NCI-H345 (cell line): ENCODE measurements at regions not wholly inside any gene's neighbourhood (a gene's known extent, or its start where the extent isn't known, plus 50 kb on each side); places are given as distances from the start of the nearest gene placed in this dataset.

Source experiments
- DNase-seq: peaks from one replicate; lab custom pipeline; 2025; lab: John Stamatoyannopoulos, UW

DNA sequence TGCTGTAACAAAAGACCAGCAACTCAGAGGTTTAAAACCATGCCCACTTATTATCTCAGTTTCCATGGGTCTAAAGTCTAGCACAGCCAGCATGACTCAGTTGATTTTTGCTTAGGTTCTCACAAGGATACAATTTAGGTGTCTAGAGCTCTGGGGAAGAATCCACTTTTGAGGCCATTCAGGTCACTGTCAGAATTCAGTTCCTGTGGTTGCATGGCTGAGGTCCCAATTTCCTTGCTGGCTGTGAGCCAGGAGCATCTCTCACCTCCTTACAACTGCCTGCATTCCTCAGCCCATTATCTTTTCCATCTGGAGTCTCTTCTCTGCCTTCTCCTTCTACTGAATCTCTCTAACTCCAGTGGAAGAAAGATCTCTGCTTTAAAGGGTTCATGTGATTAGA lies 240.5 kb upstream of the CFAP20DC start:
- DNase-seq: no peak

DNA sequence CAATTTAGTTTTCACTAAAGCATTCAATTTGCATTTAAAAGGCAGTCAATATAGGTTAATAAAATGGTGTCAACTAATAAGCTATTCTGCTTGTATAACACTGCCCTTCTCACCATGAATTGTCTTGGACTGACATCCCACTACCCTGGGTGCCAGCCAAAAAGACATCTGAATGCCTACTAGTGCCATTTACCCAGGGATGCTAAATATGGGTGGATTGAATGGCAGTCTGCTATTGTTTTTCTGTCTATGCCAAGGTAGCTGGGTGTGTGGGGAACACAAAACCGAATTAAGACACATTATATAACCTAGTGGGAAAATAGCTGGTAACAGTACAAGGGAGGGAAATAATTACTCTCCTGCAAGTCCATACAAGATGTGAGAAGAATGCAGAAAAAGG lies 240.0 kb upstream of the CFAP20DC start:
- DNase-seq: no peak

DNA sequence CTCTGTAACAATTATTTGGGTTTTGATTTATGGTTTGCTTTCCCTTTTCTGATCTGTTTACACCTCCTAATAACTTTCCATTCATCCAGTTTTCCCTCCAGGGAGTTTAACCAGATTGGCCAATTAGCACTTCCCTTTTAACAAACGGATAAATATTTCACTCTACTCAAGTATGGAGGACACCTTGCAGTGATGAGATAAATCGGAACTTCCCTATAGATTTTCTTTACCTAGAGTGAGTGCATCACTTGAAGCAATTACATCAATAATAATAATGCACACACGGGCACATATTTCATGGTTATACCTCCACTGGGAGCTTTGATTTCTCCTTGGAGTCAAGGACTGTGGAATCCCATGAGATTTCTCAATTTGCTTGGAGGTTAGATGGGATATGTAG lies 239.1 kb upstream of the CFAP20DC start:
- DNase-seq: no peak

DNA sequence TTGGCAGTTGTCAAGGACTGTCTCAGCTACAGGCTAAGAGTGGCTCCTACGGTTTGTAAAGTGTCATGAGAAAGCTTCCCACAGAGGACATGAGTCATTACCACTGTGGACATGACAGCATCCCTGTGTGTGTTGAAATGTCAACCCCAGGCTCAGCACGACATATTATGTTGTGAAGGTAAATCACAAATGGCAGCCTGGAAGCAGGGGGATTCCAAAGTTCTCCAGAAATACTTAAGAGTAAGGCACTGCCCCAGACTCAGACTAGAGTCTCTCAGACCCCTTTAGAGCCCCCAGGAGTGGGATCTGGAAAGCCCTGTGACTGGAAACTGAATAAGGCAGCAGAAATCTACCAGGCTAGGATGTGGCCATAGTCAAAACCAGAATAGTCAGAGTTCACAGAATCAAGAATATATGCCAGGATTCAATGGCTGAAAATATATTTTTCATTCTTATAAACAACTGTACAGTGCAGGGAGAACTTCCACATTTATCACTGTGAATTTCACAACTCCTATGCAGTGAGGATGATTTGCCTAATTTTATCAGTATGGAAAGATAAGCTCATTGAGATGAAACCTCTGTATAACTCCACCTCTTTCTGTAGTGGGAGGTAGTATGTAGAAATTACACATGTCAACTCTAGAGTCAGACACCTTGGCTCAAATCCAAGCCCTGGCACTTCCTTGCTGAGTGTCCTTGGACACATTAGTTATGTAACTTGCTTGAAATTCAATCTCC lies 237.1 kb upstream of the CFAP20DC start:
- peak; percentile 4 for DNase-seq

DNA sequence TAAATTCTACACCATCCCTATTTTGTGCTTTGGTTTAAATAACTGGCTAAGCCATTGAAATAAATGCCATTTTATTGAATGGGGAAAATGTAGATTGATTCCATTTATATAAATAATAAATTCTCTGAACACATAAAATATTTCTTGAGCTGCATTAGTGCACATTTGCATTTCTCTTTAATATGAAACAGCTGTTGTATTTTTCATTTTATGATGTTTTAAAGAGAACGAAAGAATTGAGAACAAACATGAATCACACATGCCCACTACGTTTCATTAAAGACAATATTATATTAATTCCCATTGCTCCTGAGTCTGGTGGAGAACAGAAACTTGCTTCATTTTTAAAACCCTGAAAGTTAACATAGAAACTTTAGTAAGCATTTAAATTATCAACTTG lies 235.7 kb upstream of the CFAP20DC start:
- no peak for DNase-seq

DNA sequence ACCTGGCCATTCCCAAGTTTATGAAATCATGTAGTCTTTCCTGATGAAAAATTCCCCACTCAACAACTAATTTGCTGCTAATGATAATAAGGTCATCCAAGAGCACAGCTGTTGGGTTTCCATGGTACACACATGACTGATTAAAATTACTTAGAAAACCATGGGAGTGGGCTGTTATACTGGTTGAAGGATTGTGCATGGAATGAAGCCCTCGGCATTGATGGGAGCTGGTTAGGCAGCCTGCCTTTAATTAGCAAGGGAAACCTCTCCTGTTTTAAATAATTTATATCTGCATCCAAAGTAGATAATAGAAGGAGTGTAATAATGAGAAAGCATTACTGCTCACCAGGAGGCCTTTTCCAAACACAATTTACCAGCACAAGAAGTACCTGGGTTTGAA lies 235.1 kb upstream of the CFAP20DC start:
- no peak for DNase-seq

DNA sequence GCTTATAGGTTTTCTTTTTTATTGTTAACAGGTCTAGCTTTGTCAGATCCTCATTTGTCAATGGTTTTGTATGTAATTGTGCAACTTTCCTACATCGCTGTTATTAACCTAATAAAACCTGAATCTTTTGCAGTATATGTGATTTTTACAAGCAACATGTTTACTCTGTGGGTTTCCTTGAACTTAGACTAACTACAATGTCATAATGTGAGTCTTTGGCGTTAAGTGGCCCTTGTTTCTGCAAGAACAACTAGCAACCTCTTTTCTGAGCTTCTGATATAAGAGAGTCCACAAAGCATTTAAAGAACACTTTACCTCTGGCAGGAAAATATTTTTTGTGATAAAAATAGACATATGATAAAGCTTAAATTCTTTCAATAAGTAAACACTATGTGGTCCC lies 230.3 kb upstream of the CFAP20DC start:
- DNase-seq: no peak

DNA sequence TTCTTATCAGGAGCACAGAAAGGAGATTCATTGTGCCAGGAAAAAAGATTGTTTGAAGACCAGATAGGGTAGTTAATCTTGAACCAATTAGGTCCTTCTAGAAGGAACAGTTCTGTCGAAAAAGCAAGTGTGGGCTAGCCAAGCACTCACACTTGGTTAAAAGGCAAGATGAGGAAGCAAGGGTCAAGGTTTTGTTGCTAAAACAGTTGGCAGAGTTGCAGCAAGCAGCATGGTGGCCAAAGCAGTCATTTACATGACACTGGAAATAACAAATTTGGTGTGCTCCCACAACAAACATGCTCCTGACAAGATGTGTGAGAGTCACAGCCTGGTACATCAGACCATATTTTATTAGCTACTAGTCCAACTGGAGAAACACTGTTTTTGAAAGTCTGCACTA lies 228.0 kb upstream of the CFAP20DC start:
- DNase-seq: no peak

DNA sequence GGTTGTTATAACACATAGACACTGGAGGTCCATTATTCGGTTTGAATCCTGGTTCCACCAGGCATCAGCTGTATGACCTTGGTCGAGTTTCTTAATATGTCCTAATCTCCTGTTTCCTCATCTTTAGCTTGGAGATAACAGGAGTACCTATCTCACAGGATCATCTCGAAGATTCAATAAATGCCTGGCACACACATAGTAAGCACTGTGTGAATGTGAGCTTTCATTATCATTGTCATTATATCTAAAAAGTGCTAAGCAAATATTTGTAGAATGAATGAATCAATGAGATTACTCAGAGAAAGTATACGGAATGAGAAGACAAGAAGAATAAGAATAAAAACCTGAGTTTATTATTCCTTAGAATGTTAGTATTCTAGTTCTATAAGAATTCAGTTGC lies 227.4 kb upstream of the CFAP20DC start:
- no peak for DNase-seq

DNA sequence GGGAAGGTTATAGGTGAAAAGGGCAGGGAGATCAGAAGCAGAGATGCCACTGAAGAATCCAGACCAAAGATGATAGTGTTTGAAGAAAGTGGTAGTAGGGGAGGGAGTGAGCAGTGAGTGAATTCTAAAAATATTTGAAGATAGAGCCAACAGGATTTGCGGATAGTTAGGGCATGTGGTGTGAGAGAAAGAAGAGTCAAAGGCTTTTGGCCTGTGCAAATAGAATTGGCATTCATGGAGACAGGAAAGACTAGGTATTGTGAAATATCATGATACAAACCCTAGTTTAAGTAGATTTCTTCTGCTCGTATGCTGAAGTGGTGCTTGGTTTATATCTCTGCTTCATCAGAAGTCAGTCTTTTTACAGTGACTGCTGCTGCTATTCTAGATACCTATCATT lies 224.2 kb upstream of the CFAP20DC start:
- DNase-seq: no peak

DNA sequence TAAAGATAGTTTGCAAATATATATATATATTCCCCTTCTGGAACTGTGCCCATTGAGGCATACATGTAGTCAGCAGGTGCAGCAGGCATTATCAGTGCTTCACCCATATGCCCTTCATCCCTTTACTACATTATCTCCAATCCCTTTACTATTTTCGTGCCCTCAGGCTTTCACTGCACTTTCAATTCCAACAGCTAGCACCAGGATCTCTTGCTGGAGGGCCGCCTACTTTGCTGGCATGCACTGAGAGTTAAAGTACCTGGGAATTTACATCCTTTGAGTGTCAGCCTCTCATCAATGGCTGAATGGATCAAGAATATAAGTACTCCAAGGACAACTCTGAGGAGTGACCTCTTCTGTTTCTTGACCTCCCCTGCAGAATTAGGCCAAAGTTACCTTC lies 222.1 kb upstream of the CFAP20DC start:
- no peak for DNase-seq

DNA sequence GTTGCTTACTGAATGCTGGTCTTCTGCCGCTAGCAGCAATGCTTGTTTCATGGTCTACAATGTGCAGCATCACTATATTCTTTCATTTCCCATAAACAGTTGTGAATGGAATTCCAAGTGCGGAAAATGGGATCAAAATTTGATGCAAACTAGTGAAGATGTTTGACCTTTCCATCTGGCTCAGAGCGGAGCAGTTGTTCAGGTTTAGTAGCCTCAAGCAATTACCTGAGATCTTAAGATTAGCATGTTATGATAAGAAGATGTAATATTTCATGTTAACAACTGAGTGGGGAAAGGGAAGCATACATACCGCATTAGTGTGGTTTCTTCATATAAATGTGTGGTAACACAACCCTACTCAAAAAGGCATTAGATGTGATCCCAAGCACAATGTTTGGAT lies 221.1 kb upstream of the CFAP20DC start:
- no peak for DNase-seq

DNA sequence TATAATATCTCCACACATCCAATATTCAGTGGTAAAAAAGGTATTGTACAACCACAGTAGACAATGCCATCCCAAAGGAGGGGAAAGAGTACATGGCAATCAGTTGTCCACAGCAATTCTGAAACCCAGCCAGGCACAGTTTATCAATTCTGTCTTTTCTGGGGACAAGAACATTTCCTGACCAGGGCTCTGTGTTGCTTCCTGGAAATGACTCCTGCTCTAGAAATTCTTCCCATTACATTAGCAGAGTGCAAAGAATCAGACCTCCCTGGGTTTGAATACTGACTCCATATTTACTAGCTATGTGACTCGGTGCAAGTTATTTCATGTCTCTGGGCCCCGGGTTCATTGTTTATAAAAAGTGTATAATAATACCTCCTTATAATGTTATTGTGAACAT lies 220.4 kb upstream of the CFAP20DC start:
- no peak for DNase-seq

DNA sequence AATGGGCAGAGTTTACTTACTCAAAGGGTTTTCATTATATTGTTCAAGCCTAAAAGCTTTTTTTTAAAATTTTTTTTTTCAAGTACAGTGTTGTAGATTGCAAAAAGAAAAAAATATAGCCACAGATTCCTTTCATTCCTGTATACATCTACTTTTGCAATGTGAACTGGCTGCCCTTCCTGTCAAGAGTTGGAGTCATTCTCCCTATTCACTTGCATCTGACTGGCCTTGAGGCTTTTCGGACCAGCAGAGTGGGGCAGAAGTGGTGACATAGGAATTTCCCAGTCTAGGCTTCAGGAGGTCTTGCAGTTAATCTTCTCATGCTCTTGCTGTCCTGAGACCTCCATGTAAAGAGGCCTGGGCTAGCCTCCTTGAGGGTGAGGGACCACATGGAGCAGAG lies 218.3 kb upstream of the CFAP20DC start:
- DNase-seq: no peak

DNA sequence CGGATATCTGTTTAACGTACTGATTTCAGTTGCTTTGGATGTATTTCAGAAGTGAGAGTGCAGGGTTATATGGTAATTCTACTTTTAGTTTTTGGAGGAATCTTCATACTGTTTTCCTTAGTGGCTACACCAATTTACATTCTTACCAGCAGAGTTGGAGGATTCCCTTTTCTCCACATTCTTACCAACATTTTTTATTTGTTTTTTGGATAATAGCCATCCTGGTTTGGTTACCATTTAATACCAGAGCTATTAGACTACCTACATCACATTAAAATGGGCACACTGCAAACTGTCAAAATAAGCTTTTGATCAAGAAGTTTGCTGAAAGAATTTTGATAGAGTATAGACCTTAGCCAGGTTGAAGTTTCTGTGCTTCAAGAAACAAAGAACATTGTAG lies 217.2 kb upstream of the CFAP20DC start:
- no peak for DNase-seq

DNA sequence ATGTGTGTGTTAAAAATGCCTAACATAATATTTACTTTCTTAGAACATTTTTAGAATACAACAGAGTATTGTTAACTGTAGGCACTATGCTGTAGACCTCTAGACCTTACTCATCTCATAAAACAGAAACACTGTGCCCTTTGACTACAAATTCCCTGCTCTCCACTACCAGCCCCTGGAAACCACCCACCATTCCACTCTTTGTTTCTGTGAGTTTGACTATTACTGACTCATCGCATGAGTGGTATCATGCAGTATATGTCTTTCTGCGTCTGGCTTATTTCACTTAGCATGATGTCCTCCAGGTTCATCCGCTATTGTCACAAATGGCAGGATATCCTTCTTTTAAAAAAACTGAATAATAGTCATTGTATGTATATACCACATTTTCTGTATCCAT lies 216.7 kb upstream of the CFAP20DC start:
- no peak for DNase-seq

DNA sequence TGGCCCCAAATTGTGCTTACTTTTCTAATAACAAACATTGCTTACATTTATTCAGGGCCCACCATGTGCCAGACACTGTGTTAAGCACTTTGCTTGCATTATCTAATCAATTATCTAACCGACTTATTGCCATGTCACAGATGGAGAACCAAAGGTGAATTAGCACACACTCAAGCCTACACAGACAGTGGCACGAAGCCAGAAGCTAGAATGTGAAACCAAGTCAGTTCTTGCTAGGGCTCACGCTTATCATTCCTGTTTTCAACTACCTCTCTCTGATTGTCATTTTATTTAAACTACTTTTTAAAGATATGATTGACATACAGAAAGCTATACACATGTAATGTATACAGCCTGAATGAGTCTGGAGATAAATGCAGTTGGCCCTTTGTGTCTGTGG lies 215.7 kb upstream of the CFAP20DC start:
- DNase-seq: no peak

DNA sequence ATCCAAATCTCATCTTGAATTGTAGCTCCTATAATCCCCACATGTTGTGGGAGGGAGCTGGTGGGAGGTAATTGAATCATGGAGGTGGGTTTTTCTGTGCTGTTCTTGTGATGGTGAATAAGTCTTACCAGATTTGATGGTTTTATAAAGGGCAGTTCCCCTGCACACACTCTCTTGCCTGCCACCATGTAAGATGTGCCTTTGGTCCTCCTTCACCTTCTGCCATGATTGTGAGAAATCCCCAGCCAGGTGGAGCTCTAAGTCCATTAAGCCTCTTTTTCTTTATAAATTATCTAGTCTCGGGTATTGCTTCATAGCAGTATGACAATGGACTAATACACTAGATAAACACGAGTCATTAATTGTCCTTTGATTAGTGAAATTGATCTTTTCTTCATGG lies 214.5 kb upstream of the CFAP20DC start:
- DNase-seq: no peak

DNA sequence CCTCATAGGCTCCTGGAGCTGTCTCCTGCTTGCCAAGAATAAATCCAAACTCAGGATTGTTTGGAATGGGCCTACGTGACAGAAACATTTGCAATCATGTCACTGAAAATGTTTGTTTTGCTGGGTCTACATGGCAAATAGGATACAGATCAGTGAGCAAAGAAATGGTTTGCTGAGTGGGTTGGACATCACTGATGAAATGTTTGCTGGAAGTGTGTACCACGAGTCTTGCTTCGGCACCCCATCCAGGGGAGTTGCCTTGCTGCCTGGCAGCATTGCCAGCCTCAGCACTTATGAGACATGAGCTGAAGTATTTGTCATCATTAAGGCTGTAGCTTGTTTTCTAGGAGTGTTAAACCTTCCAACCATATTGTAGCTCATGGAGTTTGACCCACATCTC lies 213.3 kb upstream of the CFAP20DC start:
- DNase-seq: no peak

DNA sequence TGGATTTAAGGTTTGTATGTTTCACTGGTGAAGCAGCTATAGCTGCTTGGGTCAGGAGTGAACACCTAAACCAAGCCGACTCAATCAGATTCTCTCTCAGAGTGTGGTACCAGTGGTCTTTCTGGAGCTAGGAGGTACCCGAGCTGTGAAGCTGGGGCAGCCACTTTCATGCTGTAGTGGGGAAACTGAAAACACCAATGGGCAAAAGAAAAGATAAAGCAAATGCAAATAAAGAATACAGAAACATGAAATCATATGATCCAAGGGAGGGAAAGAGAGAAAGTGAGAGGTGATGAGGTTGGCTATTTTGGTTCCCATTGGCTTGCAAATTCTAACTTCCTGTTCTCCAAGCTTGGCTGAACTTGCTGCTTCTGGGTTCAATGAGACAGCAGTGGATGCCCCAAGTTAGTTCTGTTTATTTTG lies 212.3 kb upstream of the CFAP20DC start:
- DNase-seq: no peak

DNA sequence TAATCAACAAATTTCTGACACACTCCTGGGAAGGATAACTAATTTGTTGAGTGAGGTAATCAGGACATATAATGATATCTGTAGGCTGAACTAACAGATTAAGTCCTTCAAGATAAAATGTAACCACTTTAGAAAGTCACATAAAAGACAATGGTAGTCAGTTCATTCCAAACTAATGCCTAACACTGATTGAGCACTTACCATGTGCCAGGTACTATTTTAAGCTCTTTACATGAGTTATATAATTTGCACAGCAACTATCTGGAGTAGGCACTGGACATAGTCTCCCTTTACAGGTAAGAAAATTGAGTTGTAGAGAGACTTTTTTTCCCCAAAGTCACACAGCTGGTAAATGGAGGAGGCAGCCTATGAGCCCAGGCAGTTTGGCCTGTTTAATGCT lies 211.2 kb upstream of the CFAP20DC start:
- no peak for DNase-seq

DNA sequence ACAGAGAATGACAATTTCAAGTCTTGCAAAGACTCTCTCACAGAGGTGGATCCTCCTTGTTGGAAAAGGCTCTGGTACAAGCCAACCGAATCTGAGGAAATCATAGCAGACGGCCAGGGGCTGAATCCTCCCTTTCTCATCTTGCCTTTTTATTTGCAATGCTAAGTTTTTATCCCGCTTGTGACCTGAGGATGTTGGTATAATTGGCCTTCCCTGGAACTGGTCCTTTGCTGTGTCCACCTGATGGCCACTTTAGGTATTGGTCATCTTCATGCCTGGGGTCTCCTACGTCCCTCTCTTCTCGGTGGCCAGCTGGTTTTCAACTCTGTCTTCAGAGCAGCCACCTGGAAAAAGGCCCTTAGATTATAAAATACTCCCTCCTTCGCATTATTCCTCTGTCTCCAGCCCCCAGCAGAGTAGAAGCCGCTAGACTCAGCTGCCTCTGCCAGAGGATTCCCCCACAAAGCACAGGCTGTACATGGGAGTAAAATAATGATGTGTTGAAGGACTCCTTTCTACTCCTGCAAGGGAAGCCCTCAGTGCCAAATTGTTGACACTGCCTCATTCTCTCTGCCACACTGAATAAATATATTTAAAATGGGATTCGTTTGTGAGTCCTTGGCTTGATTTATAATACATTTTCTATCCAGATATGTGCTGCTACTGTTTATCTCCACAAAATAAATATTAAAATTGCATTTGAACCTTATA lies 208.9 kb upstream of the CFAP20DC start:
- DNase-seq: no peak

DNA sequence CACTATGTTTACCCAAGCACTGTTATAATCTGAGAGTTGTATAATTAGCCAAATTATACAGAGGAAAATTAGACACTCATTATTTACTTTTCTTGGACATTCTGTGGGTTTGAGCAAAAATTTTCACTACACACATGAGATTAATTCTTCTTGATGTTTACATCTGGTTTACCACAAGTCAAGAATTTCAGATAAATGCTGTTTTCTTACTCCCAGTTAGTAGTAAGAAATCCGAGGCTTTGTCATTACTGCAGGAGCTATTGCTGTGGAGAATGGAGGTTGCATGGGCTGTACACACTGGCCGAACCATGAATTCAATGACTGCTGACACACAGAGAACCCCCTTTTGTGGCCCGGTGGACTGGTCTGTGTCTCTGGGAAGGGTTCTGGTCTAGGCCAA lies 207.7 kb upstream of the CFAP20DC start:
- no peak for DNase-seq

DNA sequence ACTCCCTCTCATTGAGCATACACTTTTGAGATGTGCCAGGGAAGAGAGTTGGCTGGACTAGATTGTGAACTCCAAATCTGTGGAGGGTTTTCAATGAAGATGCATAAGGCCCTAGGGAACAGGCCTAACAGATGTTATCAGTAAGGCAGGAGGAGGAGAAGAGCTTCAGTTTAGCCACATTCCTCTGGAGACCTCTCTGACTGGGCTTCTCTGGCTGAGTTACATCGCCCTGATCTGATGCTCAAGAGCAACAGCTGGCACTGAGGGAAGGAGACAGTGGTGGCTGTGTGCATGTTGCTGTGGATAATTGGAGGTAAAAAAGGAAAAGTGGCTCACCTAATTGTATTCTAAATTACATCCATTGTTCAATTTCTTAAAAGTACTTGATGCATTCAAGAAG lies 206.4 kb upstream of the CFAP20DC start:
- DNase-seq: no peak
